Upper lobe of left lung (tissue), 6 donors: ENCODE measurements at regions not wholly inside any gene's neighbourhood (a gene's known extent, or its start where the extent isn't known, plus 50 kb on each side); places are given as distances from the start of the nearest gene placed in this dataset.

Experiments
- ATAC-seq, 2 donors: fragments of 200-7000 bp; cut with Tn5 transposase; one replicate each; pipeline ENCODE4 v1.9.1; 2022; ENCODE audit warnings: mild to moderate bottlenecking in 2 of 2, moderate library complexity in 2 of 2; ENCODE audit not compliant: low FRiP score in 2 of 2
- DNase-seq, 2 donors: peaks; one replicate each; pipeline ENCODE4 v3.0.0-alpha.2; 2019 to 2020
- H3K27ac ChIP-seq, 4 donors: fragments of 200-600 bp; sonication (generic); one replicate each; pipeline ENCODE4 v1.5.1; 2016 to 2019
- H3K27me3 ChIP-seq, 4 donors: fragments of 200-600 bp; sonication (generic); one replicate each; pipeline ENCODE4 v1.5.1; 2017 to 2019
- H3K36me3 ChIP-seq, 4 donors: fragments of 200-600 bp; sonication (generic); one replicate each; pipeline ENCODE4 v1.5.1; 2016 to 2019
- H3K4me1 ChIP-seq, 4 donors: fragments of 200-600 bp; sonication (generic); one replicate each; pipeline ENCODE4 v1.5.1; 2018 to 2019
- H3K4me3 ChIP-seq, 4 donors: fragments of 200-600 bp; sonication (generic); one replicate each; pipeline ENCODE4 v1.5.1; 2017 to 2019; ENCODE audit warnings: mild to moderate bottlenecking in 2 of 4, moderate library complexity in 1 of 4
- H3K9me3 ChIP-seq, 4 donors: fragments of 200-600 bp; sonication (generic); one replicate each; pipeline ENCODE4 v1.5.1; 2018 to 2019
- CTCF ChIP-seq, 6 experiments: fragments of 450-650 bp in 4 of 6; fragments of 200-600 bp in 2 of 6; sonication (generic) in 2 of 6; IDR thresholded peaks; one replicate each; pipeline ENCODE4 v1.5.1; 2016 to 2019; ENCODE audit warnings: antibody characterized with exemption in 6 of 6
- EP300 ChIP-seq, 4 donors: sonication (generic); formaldehyde crosslinking; IDR thresholded peaks; one replicate each; pipeline ENCODE4 v1.5.1; 2017; ENCODE audit warnings: antibody characterized with exemption in 4 of 4, control low read depth in 2 of 4
- POLR2A ChIP-seq, 4 donors: fragments of 450-650 bp; IDR thresholded peaks; one replicate each; pipeline ENCODE4 v1.5.1; 2016 to 2017; ENCODE audit warnings: antibody characterized with exemption in 4 of 4, mild to moderate bottlenecking in 2 of 4
- POLR2AphosphoS5 ChIP-seq, 2 donors: sonication (generic); formaldehyde crosslinking; IDR thresholded peaks; one replicate each; pipeline ENCODE4 v1.5.1; 2017; ENCODE audit warnings: antibody characterized with exemption in 2 of 2
- WGBS, 2 donors: methylation state at CpG; one replicate each; pipeline ENCODE4 v1.1.5; 2017 to 2018; 5-methylcytosine and 5-hydroxymethylcytosine counted together
- donor health status: DM: no; HTN: no; CAD: no; lungs with moderate emphysema.
- donor health status: DM: no; HTN: yes; CAD: no; lungs with severe emphysema.

GRCh38 chr2:146221826-146222225, 1623.0 kb upstream of the ACVR2A start:
- no peaks in the 10 kb centered on the region for H3K27me3 ChIP-seq
- ATAC-seq (no peak), DNase-seq (no peak)
- H3K9me3 ChIP-seq, result no peaks in the 10 kb centered on the region
- no peaks in the 10 kb centered on the region for H3K4me1 ChIP-seq
- TF ChIP-seq POLR2A (IDR thresholded peaks at IDR 0.05) (no peak), CTCF (IDR thresholded peaks at IDR 0.05) (no peak), EP300 (IDR thresholded peaks at IDR 0.05) (no peak), POLR2AphosphoS5 (IDR thresholded peaks at IDR 0.05) (no peak)
- no peak overlapping the region for H3K4me3 ChIP-seq
- H3K36me3 ChIP-seq, result no peaks in the 10 kb centered on the region
- no peak overlapping the region for H3K27ac ChIP-seq
- WGBS, 2 donors, result 78 to 82% methylated on average over 2 of the region's 2 CpGs

- Histone ChIP-seq H3K36me3 (no peaks in the 10 kb centered on the region), H3K4me1 (no peaks in the 10 kb centered on the region), H3K4me3 (no peak overlapping the region), H3K27ac (no peak overlapping the region), H3K9me3 (no peaks in the 10 kb centered on the region), H3K27me3 (no peaks in the 10 kb centered on the region)
- ATAC-seq, result no peak
- TF ChIP-seq POLR2AphosphoS5 (IDR thresholded peaks at IDR 0.05) (no peak), CTCF (IDR thresholded peaks at IDR 0.05) (no peak)
- no peak for DNase-seq
Observed at GRCh38 chr2:146220957-146221356, 1623.9 kb upstream of the ACVR2A start.

GRCh38 chr2:146214394-146214929, 1630.4 kb upstream of the ACVR2A start:
- TF ChIP-seq EP300 (IDR thresholded peaks at IDR 0.05) (no peak), POLR2AphosphoS5 (IDR thresholded peaks at IDR 0.05) (no peak)
- no peak overlapping the region for H3K27ac ChIP-seq
- WGBS, 2 donors, result 91 to 92% methylated on average over 2 of the region's 2 CpGs
- no peak overlapping the region for H3K4me3 ChIP-seq
- no peaks in the 10 kb centered on the region for H3K9me3 ChIP-seq
- ATAC-seq, result no peak
- no peaks in the 10 kb centered on the region for H3K36me3 ChIP-seq
- DNase-seq, result no peak
- no peaks in the 10 kb centered on the region for H3K4me1 ChIP-seq
- no peaks in the 10 kb centered on the region for H3K27me3 ChIP-seq

GRCh38 chr2:146213674-146214073, 1631.2 kb upstream of the ACVR2A start:
- Histone ChIP-seq H3K27ac (no peak overlapping the region), H3K9me3 (no peaks in the 10 kb centered on the region), H3K4me3 (no peak overlapping the region), H3K4me1 (no peaks in the 10 kb centered on the region), H3K36me3 (no peaks in the 10 kb centered on the region), H3K27me3 (no peaks in the 10 kb centered on the region)
- ATAC-seq, result no peak
- DNase-seq, result no peak
- TF ChIP-seq EP300 (IDR thresholded peaks at IDR 0.05), result no peak
- TF ChIP-seq CTCF (IDR thresholded peaks at IDR 0.05), result no peak
- TF ChIP-seq POLR2A (IDR thresholded peaks at IDR 0.05), result no peak
- no peak for TF ChIP-seq POLR2AphosphoS5 (IDR thresholded peaks at IDR 0.05)

GRCh38 chr2:146212602-146213001, 1632.2 kb upstream of the ACVR2A start:
- Histone ChIP-seq H3K9me3 (no peaks in the 10 kb centered on the region), H3K4me1 (no peaks in the 10 kb centered on the region), H3K27me3 (no peaks in the 10 kb centered on the region), H3K27ac (no peak overlapping the region), H3K4me3 (no peak overlapping the region), H3K36me3 (no peaks in the 10 kb centered on the region)
- ATAC-seq (no peak), DNase-seq (no peak)
- TF ChIP-seq EP300 (IDR thresholded peaks at IDR 0.05) (no peak), CTCF (IDR thresholded peaks at IDR 0.05) (no peak), POLR2AphosphoS5 (IDR thresholded peaks at IDR 0.05) (no peak), POLR2A (IDR thresholded peaks at IDR 0.05) (no peak)
- 89 to 92% methylated on average over 4 of the region's 4 CpGs for WGBS, 2 donors
